AG04449 (cell line): ENCODE measurements at regions not wholly inside any gene's neighbourhood (a gene's known extent, or its start where the extent isn't known, plus 50 kb on each side); places are given as distances from the start of the nearest gene placed in this dataset.

ENCODE experiments used
- CTCF ChIA-PET: fragments of 350-600 bp; formaldehyde crosslinking; extraction: SDS; loops from one replicate; lab custom pipeline; 2021; ENCODE audit warnings: antibody characterized with exemption; lab: Yijun Ruan, JAX
- POLR2A ChIA-PET: fragments of 400-600, 350-600 bp; formaldehyde crosslinking; extraction: SDS; loops from one replicate; lab custom pipeline; 2020; ENCODE audit warnings: antibody characterized with exemption, inconsistent platforms; lab: Yijun Ruan, JAX
- DNase-seq: peaks from one replicate; pipeline ENCODE4 v3.0.0-alpha.2; 2010; ENCODE audit warnings: low read depth, low spot score
- H3K4me3 ChIP-seq: 2 replicates; pipeline ENCODE4 v1.5.1; 2011; ENCODE audit warnings: low read depth, mild to moderate bottlenecking, control low read depth, low read length
- CTCF ChIP-seq: IDR thresholded peaks from one replicate; pipeline ENCODE4 v1.5.1; 2011; ENCODE audit warnings: mild to moderate bottlenecking, moderate library complexity, low read length, control low read depth, inconsistent platforms; ENCODE audit not compliant: insufficient read depth; ENCODE audit errors: missing control alignments

- no peak overlapping the region for H3K4me3 ChIP-seq
- CTCF ChIA-PET: no interaction called here
- TF ChIP-seq CTCF: no peak
- DNase-seq: no peak
- POLR2A ChIA-PET: no interaction called here
Observed at GRCh38 chr16:61165797-61166196, 870.4 kb downstream of the CDH8 start.

DNA sequence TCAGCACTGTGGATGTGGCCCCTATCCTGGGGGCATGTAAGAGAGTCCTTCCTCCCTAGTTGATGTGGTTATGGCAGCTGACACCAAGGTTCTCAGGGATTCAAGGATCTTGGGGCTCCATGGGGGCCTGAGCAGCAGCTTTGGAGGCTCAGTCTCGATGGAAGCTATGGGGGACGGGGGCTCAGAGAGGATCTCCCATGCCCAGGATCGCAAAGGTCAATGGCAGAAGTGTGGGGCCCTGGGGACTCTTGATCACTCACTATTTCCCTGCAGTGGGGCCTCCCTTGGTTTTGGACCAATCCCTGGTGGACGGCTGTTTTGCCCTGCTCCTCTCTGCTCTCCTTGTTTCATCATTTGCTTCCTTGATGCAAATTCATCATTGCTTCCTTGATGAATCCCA is 885.9 kb downstream of the CDH8 start:
- TF ChIP-seq CTCF: no peak
- H3K4me3 ChIP-seq: no peak overlapping the region
- ChIA-PET POLR2A (no interaction called here), CTCF (no interaction called here)
- DNase-seq: no peak

- DNase-seq: no peak
- ChIA-PET CTCF (no interaction called here), POLR2A (no interaction called here)
- no peak for TF ChIP-seq CTCF
- H3K4me3 ChIP-seq: no peak overlapping the region
Observed at GRCh38 chr16:61149709-61150108, 886.5 kb downstream of the CDH8 start.

- ChIA-PET CTCF (no interaction called here), POLR2A (no interaction called here)
- no peak for TF ChIP-seq CTCF
- no peak for DNase-seq
- H3K4me3 ChIP-seq: no peak overlapping the region
Observed at GRCh38 chr16:61148930-61149329, 887.3 kb downstream of the CDH8 start.

DNA sequence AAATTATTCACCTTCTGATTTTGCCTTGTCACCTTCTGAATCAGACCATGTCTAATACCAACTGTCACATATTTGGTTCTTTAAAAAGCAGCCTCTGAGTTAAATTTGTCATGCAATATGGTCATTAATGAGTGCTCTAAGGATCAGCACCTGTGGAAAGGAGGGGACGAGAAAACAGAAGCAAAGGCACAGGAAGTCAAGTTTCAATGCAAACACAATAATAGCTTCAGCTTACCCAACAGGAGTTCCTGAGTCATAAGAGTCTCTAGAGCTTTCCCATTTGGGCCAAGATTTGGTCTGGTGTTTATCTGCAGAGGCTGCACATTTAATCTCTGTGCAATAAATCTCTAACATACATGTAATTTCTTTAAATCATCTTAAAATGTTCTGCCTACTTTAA is 889.8 kb downstream of the CDH8 start:
- DNase-seq: no peak
- no peak overlapping the region for H3K4me3 ChIP-seq
- POLR2A ChIA-PET: no interaction called here
- CTCF ChIA-PET: no interaction called here
- no peak for TF ChIP-seq CTCF

- POLR2A ChIA-PET: no interaction called here
- no peak for TF ChIP-seq CTCF
- no peak overlapping the region for H3K4me3 ChIP-seq
- CTCF ChIA-PET: no interaction called here
- DNase-seq: no peak
Observed at GRCh38 chr16:61131447-61131846, 904.8 kb downstream of the CDH8 start.
